Stimulated activated naive CD8-positive, alpha-beta T cell treated with anti-CD3 and anti-CD28 coated beads, Interleukin-15, amount 100 ng/mL, for 72 hours (primary cell): ENCODE measurements at regions not wholly inside any gene's neighbourhood (a gene's known extent, or its start where the extent isn't known, plus 50 kb on each side); places are given as distances from the start of the nearest gene placed in this dataset.

ENCODE experiments used
- ATAC-seq: fragments of 150-1000 bp; cut with Tn5 transposase; 2 replicates; pipeline ENCODE4 v1.10.0; 2021; ENCODE audit warnings: mild to moderate bottlenecking, moderate library complexity
- DNase-seq, 2 donors: peaks; one replicate each; pipeline ENCODE4 v3.0.0; 2021 to 2022
- H3K27ac Mint-ChIP-seq, 2 donors: one replicate each; pipeline ENCODE4 v1.8.0; 2022; ENCODE audit warnings: mild to moderate bottlenecking in 2 of 2, mixed read lengths in 2 of 2, moderate library complexity in 2 of 2
- H3K27me3 Mint-ChIP-seq: one replicate; pipeline ENCODE4 v1.8.0; 2022; ENCODE audit warnings: mixed read lengths
- H3K4me1 Mint-ChIP-seq: one replicate; pipeline ENCODE4 v1.8.0; 2022; ENCODE audit warnings: mild to moderate bottlenecking, mixed read lengths
- H3K4me3 Mint-ChIP-seq, 2 donors: one replicate each; pipeline ENCODE4 v1.8.0; 2022; ENCODE audit warnings: mild to moderate bottlenecking in 2 of 2, mixed read lengths in 2 of 2, moderate library complexity in 1 of 2
- H3K9me3 Mint-ChIP-seq, 2 donors: one replicate each; pipeline ENCODE4 v1.8.0; 2022; ENCODE audit warnings: mixed read lengths in 2 of 2

GRCh38 chr22:27424319-27424718 is 377.2 kb downstream of the MN1 start:
- ATAC-seq (no peak), DNase-seq (no peak)
- H3K4me1 Mint-ChIP-seq: no peaks in the 10 kb centered on the region
- H3K4me3 Mint-ChIP-seq: no peak overlapping the region
- H3K27ac Mint-ChIP-seq: no peak overlapping the region
- peaks cover 14 to 17% of the 10 kb centered on the region in 2 donors for H3K9me3 Mint-ChIP-seq
- H3K27me3 Mint-ChIP-seq: peaks cover 30% of the 10 kb centered on the region

DNA sequence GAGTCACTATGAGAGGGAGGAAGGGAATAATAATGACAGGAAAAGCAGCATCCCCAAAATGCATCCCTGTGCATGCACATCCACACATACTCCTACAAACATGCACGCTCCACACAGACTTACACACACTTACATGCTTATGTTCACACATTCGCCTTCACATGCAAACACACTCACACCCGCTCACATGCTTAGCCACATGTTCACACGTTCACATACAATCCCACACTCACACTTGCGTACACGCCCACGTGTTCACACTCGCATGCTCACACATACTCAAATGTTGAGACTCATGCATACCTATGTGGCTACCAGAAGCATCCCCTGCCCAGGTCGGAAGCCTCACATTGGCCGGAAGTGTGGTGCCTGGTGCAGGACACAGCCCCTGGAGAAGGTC is 372.1 kb downstream of the MN1 start:
- Mint-ChIP-seq H3K4me1 (no peaks in the 10 kb centered on the region), H3K27me3 (no peaks in the 10 kb centered on the region), H3K9me3 (peaks cover 16 to 17% of the 10 kb centered on the region in 2 donors), H3K27ac (no peak overlapping the region), H3K4me3 (no peak overlapping the region)
- DNase-seq (no peak), ATAC-seq (no peak)

DNA sequence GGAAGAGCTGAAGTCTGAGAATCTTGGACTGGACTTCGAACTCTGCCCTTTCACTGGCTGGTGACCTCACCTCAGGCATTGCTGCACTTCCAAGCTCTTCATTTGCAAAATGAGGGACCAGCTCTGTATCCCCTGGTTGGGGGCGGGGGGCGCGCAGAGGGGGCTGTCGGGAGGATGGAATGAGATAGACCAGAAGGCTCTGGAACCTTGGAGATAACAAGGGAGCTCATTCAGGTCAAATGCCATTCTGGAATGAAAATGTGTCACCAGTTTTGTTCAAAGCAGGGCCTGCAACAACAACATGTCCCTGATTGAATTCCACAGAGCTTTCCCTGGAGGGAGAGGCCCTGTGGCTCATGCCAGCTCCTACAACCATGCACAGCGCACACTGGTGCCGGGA is 370.5 kb downstream of the MN1 start:
- ATAC-seq (no peak), DNase-seq (no peak)
- no peak overlapping the region for H3K27ac Mint-ChIP-seq
- H3K4me1 Mint-ChIP-seq: no peaks in the 10 kb centered on the region
- no peaks in the 10 kb centered on the region for H3K27me3 Mint-ChIP-seq
- H3K4me3 Mint-ChIP-seq: no peak overlapping the region
- peaks cover 15 to 17% of the 10 kb centered on the region in 2 donors for H3K9me3 Mint-ChIP-seq

- H3K4me3 Mint-ChIP-seq: no peak overlapping the region
- H3K27ac Mint-ChIP-seq: no peak overlapping the region
- no peaks in the 10 kb centered on the region for H3K27me3 Mint-ChIP-seq
- ATAC-seq (no peak), DNase-seq (no peak)
- no peaks in the 10 kb centered on the region for H3K4me1 Mint-ChIP-seq
- H3K9me3 Mint-ChIP-seq: peaks cover 15 to 17% of the 10 kb centered on the region in 2 donors
These were observed 369.7 kb downstream of the MN1 start for GRCh38 chr22:27431896-27432295.

GRCh38 chr22:27433099-27433498 is 368.5 kb downstream of the MN1 start:
- no peak for DNase-seq
- H3K27ac Mint-ChIP-seq: peak overlapping the region in 1 of 2 donors; percentile 7

GRCh38 chr22:27433585-27434190 is 367.9 kb downstream of the MN1 start:
- H3K4me1 Mint-ChIP-seq: no peaks in the 10 kb centered on the region
- peaks cover 3 to 5% of the 10 kb centered on the region in 2 donors for H3K9me3 Mint-ChIP-seq
- no peak overlapping the region for H3K4me3 Mint-ChIP-seq
- H3K27ac Mint-ChIP-seq: no peak overlapping the region
- no peaks in the 10 kb centered on the region for H3K27me3 Mint-ChIP-seq
- no peak for ATAC-seq
- no peak for DNase-seq

More at GRCh38 chr22:27433099-27433498, 368.5 kb downstream of the MN1 start:
- peaks cover 9% of the 10 kb centered on the region in 2 donors for H3K9me3 Mint-ChIP-seq
- no peak for ATAC-seq
- no peaks in the 10 kb centered on the region for H3K27me3 Mint-ChIP-seq
- H3K4me3 Mint-ChIP-seq: no peak overlapping the region
- no peaks in the 10 kb centered on the region for H3K4me1 Mint-ChIP-seq

DNA sequence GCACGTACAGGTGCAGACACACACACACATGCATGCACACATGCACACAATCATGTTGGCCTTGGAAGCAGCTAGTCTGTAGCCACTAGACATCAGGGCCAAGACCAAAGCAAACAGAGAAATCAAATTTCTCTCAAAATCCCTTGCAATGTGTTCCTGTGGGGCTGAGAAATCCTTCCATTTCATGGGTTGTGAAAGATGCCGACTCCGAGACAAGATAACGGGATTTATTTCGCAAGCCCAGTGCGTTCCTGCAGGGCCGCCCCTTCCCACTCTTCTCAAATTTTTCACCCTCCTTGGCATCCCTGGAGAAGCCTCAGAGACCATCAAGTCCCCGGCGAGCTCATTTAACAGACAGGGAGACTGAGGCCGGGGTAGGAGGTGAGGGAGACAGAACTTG is 366.7 kb downstream of the MN1 start:
- DNase-seq (no peak), ATAC-seq (no peak)
- Mint-ChIP-seq H3K27me3 (peaks cover 5% of the 10 kb centered on the region), H3K4me1 (no peaks in the 10 kb centered on the region), H3K27ac (no peak overlapping the region), H3K4me3 (no peak overlapping the region), H3K9me3 (peaks cover 0 to 5% of the 10 kb centered on the region in 2 donors)

GRCh38 chr22:27435844-27436576 is 365.5 kb downstream of the MN1 start:
- H3K4me1 Mint-ChIP-seq: no peaks in the 10 kb centered on the region
- ATAC-seq: no peak
- H3K27me3 Mint-ChIP-seq: peaks cover 5% of the 10 kb centered on the region
- H3K4me3 Mint-ChIP-seq: no peak overlapping the region
- no peak overlapping the region for H3K27ac Mint-ChIP-seq
- no peak for DNase-seq
- H3K9me3 Mint-ChIP-seq: peaks cover 0 to 5% of the 10 kb centered on the region in 2 donors

- Mint-ChIP-seq H3K27ac (no peak overlapping the region), H3K4me1 (no peaks in the 10 kb centered on the region), H3K27me3 (peaks cover 5% of the 10 kb centered on the region), H3K4me3 (no peak overlapping the region), H3K9me3 (peaks cover 0 to 5% of the 10 kb centered on the region in 2 donors)
- ATAC-seq (no peak), DNase-seq (no peak)
These were observed 365.0 kb downstream of the MN1 start for GRCh38 chr22:27436591-27436990.

DNA sequence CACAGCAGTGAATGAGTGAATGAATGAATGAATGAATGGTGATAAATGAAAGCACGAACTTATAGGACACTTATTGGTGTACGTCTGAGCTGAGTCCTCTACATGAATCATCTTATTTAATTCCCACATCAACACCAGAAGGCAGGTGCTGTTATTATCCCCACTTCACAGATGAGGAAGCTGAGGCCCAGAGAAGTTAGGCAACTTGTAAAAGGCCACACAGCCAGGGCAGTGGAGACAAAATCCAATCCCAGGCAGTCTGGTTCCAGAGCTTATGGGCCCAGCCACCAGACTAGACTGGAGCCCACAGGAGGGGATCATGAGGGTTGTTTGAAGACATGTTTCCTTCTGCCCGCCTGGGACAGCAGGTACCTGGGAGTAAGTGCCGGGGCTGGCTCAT is 364.0 kb downstream of the MN1 start:
- Mint-ChIP-seq H3K4me1 (no peaks in the 10 kb centered on the region), H3K27me3 (peaks cover 5% of the 10 kb centered on the region), H3K27ac (no peak overlapping the region), H3K4me3 (no peak overlapping the region), H3K9me3 (peaks cover 0 to 3% of the 10 kb centered on the region in 2 donors)
- ATAC-seq (no peak), DNase-seq (no peak)

DNA sequence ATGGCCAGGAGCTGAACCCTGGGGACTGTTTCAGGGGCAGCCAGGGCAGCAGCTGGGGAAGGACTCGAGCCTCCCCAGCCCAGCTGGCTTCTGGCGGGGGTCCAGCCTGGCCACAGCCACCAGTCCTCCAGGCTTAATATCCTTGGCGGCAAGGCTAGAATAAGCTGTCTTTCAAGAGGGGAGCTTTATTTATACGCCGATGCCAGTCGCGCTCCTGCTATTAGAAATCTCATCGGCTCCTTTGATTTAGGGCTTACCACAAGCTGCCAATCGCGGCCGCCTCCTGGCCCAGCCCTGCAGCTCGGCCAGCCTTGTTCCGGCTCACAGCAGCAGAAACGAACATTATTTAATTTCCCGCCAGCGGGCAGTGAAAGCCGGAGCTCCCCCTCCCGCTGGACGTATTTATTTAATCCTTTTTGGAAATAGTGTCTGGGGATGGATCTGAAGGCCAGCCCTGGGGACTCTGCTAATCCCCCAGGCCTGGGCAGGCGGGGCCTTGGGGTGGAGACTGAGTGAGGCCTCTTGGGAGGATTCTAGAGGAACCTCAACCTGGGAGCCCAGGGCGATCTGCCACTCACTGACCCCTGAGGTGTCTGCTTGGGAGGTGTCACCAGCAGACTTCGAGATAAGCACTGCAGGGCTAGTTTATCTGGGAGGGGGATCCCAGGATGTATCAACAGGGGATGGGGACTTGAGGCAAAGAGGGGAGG is 363.1 kb downstream of the MN1 start:
- Mint-ChIP-seq H3K27ac (no peak overlapping the region), H3K4me3 (no peak overlapping the region), H3K4me1 (no peaks in the 10 kb centered on the region), H3K27me3 (peaks cover 5% of the 10 kb centered on the region), H3K9me3 (no peaks in the 10 kb centered on the region)
- ATAC-seq (no peak), DNase-seq (no peak)

DNA sequence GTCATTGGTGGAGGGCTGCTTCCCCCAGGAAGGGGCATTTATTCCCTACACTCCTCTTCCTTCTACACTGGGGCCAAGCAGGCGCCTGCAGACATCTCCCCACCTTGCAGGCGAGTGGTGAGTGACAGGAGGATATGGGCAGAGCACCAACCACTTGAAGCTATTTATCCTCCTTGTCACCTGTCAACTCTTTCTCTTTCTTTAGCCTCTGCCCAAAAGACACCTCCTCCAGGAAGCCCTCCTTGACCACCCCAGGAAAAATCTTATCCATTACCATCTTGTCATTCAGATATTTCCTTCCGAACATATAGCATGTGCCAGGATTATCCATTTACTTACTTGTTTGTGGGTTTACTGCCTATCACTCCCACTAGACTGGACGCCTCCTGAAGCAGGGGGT is 362.4 kb downstream of the MN1 start:
- no peak for ATAC-seq
- Mint-ChIP-seq H3K4me1 (no peaks in the 10 kb centered on the region), H3K27me3 (peaks cover 5% of the 10 kb centered on the region), H3K4me3 (no peak overlapping the region), H3K9me3 (no peaks in the 10 kb centered on the region), H3K27ac (peak overlapping the region in 1 of 2 donors; percentile 41)
- no peak for DNase-seq

DNA sequence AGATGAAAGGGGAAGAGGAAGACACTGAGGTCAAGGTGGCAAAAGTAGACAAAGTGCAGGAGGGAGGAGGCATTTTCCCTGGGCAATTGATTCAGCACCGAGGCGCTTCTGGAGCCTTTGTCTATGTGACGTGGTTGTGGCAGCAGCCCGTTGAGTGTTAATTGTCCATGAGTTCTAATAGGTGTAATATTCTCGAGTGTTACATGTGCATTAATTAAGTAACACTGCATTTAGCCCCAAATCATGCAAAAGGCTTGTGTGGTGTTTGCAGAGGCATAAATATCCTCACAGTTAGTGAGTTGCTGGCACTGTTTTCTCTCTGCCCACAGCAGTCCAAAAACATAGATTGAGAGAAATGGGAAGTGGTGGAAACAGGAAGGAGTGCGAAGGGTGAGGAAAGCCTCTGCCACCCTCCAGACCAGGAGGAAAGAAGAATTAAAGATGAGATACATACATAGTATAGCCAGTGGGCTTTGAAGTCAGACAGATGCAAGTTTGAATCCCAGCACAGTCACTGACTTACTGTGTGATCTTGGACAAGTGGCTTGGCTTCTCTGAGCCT is 361.2 kb downstream of the MN1 start:
- Mint-ChIP-seq H3K4me3 (no peak overlapping the region), H3K27ac (no peak overlapping the region), H3K9me3 (no peaks in the 10 kb centered on the region), H3K4me1 (no peaks in the 10 kb centered on the region), H3K27me3 (peaks cover 5% of the 10 kb centered on the region)
- DNase-seq (no peak), ATAC-seq (no peak)

GRCh38 chr22:27441706-27442475 is 359.7 kb downstream of the MN1 start:
- no peak for ATAC-seq
- no peak for DNase-seq
- H3K9me3 Mint-ChIP-seq: no peaks in the 10 kb centered on the region
- no peak overlapping the region for H3K27ac Mint-ChIP-seq
- H3K27me3 Mint-ChIP-seq: peaks cover 5% of the 10 kb centered on the region
- no peaks in the 10 kb centered on the region for H3K4me1 Mint-ChIP-seq
- H3K4me3 Mint-ChIP-seq: no peak overlapping the region

DNA sequence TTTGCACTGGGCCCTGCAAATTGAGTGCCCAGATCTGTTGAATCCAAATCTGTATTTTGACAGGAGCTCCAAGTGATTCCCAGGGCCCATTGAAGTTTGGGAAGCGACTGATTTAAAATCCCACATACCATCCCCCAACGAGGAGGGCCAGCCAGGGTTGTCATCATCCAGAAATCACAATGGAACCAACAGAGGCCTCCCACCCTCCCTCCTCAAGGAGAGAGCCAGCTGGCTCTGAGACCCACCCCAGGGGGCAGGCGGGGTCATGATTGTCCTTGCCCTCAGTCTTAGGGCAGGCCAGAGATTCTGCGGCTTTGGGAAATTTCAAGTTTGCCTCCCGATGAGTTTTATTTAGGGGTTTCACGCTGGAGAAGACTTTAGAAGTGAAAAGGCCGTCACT is 358.2 kb downstream of the MN1 start:
- Mint-ChIP-seq H3K27me3 (peaks cover 5% of the 10 kb centered on the region), H3K4me3 (no peak overlapping the region), H3K4me1 (no peaks in the 10 kb centered on the region), H3K9me3 (no peaks in the 10 kb centered on the region), H3K27ac (no peak overlapping the region)
- DNase-seq: no peak
- no peak for ATAC-seq
